ENCODE measurements at regions not wholly inside any gene's neighbourhood (a gene's known extent, or its start where the extent isn't known, plus 50 kb on each side); places are given as distances from the start of the nearest gene placed in this dataset.

- DNase-seq, result no peak
Observed at GRCh38 chr12:108043286-108043685, 85.8 kb upstream of the WSCD2 start.

- no peak for DNase-seq
Observed at GRCh38 chr12:108043750-108044533, 85.1 kb upstream of the WSCD2 start.

- DNase-seq, result no peak
Observed at GRCh38 chr12:108046135-108046534, 83.0 kb upstream of the WSCD2 start.

GRCh38 chr12:108046650-108047049, 82.4 kb upstream of the WSCD2 start:
- DNase-seq, result no peak

GRCh38 chr12:108047071-108047550, 82.0 kb upstream of the WSCD2 start:
- DNase-seq, result no peak

GRCh38 chr12:108048686-108049085, 80.4 kb upstream of the WSCD2 start:
- no peak for DNase-seq

GRCh38 chr12:108050696-108051095, 78.4 kb upstream of the WSCD2 start:
- DNase-seq, result no peak

- DNase-seq, result no peak
Observed at GRCh38 chr12:108052260-108052659, 76.8 kb upstream of the WSCD2 start.

GRCh38 chr12:108053512-108053911, 75.6 kb upstream of the WSCD2 start:
- DNase-seq, result no peak

GRCh38 chr12:108054496-108054895, 74.6 kb upstream of the WSCD2 start:
- no peak for DNase-seq

- no peak for DNase-seq
Observed at GRCh38 chr12:108055141-108055540, 73.9 kb upstream of the WSCD2 start.

- no peak for DNase-seq
Observed at GRCh38 chr12:108060067-108060466, 69.0 kb upstream of the WSCD2 start.

- DNase-seq, result no peak
Observed at GRCh38 chr12:108060903-108061302, 68.2 kb upstream of the WSCD2 start.

GRCh38 chr12:108063192-108063591, 65.9 kb upstream of the WSCD2 start:
- DNase-seq, result no peak

- DNase-seq, result no peak
Observed at GRCh38 chr12:108065069-108065468, 64.0 kb upstream of the WSCD2 start.

- DNase-seq, result no peak
Observed at GRCh38 chr12:108066583-108067577, 62.2 kb upstream of the WSCD2 start.

- no peak for DNase-seq
Observed at GRCh38 chr12:108069651-108070165, 59.4 kb upstream of the WSCD2 start.

- no peak for DNase-seq
Observed at GRCh38 chr12:108075561-108075960, 53.5 kb upstream of the WSCD2 start.

GRCh38 chr12:108076556-108076955, 52.5 kb upstream of the WSCD2 start:
- DNase-seq, result no peak

- DNase-seq, result no peak
Observed at GRCh38 chr12:108078428-108078827, 50.7 kb upstream of the WSCD2 start.
